ENCODE measurements at regions not wholly inside any gene's neighbourhood (a gene's known extent, or its start where the extent isn't known, plus 50 kb on each side); places are given as distances from the start of the nearest gene placed in this dataset.

GRCh38 chr13:95479731-95480130 is 72.8 kb upstream of the CLDN10 start:
- no peak overlapping the region for H3K4me3 ChIP-seq (ENCODE audit: low read depth in 1 of 3, low read length in 3 of 3)
- TF ChIP-seq FOXA2 (IDR thresholded peaks at IDR 0.05) (no peak), GABPA (IDR thresholded peaks at IDR 0.05 in 1 of 2, conservative IDR thresholded peaks at IDR 0.05 in 1 of 2) (no peak), RAD21 (IDR thresholded peaks at IDR 0.05) (no peak), YY1 (IDR thresholded peaks at IDR 0.05) (no peak), HNF4G (IDR thresholded peaks at IDR 0.05) (no peak), TAF1 (conservative IDR thresholded peaks at IDR 0.05) (no peak)
- TF ChIP-seq, protein P1, sequence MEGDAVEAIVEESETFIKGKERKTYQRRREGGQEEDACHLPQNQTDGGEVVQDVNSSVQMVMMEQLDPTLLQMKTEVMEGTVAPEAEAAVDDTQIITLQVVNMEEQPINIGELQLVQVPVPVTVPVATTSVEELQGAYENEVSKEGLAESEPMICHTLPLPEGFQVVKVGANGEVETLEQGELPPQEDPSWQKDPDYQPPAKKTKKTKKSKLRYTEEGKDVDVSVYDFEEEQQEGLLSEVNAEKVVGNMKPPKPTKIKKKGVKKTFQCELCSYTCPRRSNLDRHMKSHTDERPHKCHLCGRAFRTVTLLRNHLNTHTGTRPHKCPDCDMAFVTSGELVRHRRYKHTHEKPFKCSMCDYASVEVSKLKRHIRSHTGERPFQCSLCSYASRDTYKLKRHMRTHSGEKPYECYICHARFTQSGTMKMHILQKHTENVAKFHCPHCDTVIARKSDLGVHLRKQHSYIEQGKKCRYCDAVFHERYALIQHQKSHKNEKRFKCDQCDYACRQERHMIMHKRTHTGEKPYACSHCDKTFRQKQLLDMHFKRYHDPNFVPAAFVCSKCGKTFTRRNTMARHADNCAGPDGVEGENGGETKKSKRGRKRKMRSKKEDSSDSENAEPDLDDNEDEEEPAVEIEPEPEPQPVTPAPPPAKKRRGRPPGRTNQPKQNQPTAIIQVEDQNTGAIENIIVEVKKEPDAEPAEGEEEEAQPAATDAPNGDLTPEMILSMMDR (IDR thresholded peaks at IDR 0.05; ENCODE audit: low read depth, low read length, missing input control) = no peak
- TF ChIP-seq, protein P2, sequence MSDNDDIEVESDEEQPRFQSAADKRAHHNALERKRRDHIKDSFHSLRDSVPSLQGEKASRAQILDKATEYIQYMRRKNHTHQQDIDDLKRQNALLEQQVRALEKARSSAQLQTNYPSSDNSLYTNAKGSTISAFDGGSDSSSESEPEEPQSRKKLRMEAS (IDR thresholded peaks at IDR 0.05) = no peak
- H3K9me3 ChIP-seq (ENCODE audit: control insufficient read depth in 4 of 4, low read length in 3 of 4) = peaks cover 0 to 7% (median 0%) of the 10 kb centered on the region in 4 donors
- H3K27ac ChIP-seq (ENCODE audit: low read depth in 1 of 2, low read length in 2 of 2) = no peak overlapping the region
- H3K27me3 ChIP-seq (ENCODE audit: control insufficient read depth in 4 of 4, insufficient read depth in 4 of 4, low read length in 3 of 4) = no peaks in the 10 kb centered on the region
- peaks cover 0 to 3% (median 2%) of the 10 kb centered on the region in 4 donors for H3K4me1 ChIP-seq (ENCODE audit: control insufficient read depth in 4 of 4, insufficient read depth in 4 of 4, low read length in 3 of 4)
- 80% methylated on average over 2 of the region's 2 CpGs for WGBS
- no peak for DNase-seq (ENCODE audit: low spot score)
- no peaks in the 10 kb centered on the region for H3K36me3 ChIP-seq (ENCODE audit: control insufficient read depth in 4 of 4, insufficient read depth in 3 of 4, low read depth in 1 of 4, low read length in 3 of 4)
- no peak overlapping the region for H3K9ac ChIP-seq (ENCODE audit: low read depth in 1 of 2, low read length in 2 of 2)

- H3K27ac ChIP-seq (ENCODE audit: low read depth in 1 of 2, low read length in 2 of 2) = no peak overlapping the region
These were observed 72.4 kb upstream of the CLDN10 start for GRCh38 chr13:95480131-95480545.

More at GRCh38 chr13:95480131-95480545, 72.4 kb upstream of the CLDN10 start:
- TF ChIP-seq FOXA1 (IDR thresholded peaks at IDR 0.05) (no peak), EGR1 (IDR thresholded peaks at IDR 0.05; ENCODE audit: low read depth in 2 of 2) (no peak), SP1 (IDR thresholded peaks at IDR 0.05) (no peak), RAD21 (IDR thresholded peaks at IDR 0.05) (no peak), HNF4A (conservative IDR thresholded peaks at IDR 0.05) (no peak), JUND (IDR thresholded peaks at IDR 0.05) (no peak), RXRA (IDR thresholded peaks at IDR 0.05) (no peak), FOXA2 (IDR thresholded peaks at IDR 0.05) (no peak), ZBTB33 (IDR thresholded peaks at IDR 0.05) (no peak), HNF4G (IDR thresholded peaks at IDR 0.05) (no peak), ATF3 (IDR thresholded peaks at IDR 0.05) (no peak)
- TF ChIP-seq, protein P2 (IDR thresholded peaks at IDR 0.05) = no peak
- TF ChIP-seq, protein P1 (IDR thresholded peaks at IDR 0.05; ENCODE audit: low read depth, low read length, missing input control) = no peak
- TF ChIP-seq, protein P3, sequence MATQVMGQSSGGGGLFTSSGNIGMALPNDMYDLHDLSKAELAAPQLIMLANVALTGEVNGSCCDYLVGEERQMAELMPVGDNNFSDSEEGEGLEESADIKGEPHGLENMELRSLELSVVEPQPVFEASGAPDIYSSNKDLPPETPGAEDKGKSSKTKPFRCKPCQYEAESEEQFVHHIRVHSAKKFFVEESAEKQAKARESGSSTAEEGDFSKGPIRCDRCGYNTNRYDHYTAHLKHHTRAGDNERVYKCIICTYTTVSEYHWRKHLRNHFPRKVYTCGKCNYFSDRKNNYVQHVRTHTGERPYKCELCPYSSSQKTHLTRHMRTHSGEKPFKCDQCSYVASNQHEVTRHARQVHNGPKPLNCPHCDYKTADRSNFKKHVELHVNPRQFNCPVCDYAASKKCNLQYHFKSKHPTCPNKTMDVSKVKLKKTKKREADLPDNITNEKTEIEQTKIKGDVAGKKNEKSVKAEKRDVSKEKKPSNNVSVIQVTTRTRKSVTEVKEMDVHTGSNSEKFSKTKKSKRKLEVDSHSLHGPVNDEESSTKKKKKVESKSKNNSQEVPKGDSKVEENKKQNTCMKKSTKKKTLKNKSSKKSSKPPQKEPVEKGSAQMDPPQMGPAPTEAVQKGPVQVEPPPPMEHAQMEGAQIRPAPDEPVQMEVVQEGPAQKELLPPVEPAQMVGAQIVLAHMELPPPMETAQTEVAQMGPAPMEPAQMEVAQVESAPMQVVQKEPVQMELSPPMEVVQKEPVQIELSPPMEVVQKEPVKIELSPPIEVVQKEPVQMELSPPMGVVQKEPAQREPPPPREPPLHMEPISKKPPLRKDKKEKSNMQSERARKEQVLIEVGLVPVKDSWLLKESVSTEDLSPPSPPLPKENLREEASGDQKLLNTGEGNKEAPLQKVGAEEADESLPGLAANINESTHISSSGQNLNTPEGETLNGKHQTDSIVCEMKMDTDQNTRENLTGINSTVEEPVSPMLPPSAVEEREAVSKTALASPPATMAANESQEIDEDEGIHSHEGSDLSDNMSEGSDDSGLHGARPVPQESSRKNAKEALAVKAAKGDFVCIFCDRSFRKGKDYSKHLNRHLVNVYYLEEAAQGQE (IDR thresholded peaks at IDR 0.05) = no peak
- WGBS = 67% methylated on average over 7 of the region's 7 CpGs
- Histone ChIP-seq H3K36me3 (ENCODE audit: control insufficient read depth in 4 of 4, insufficient read depth in 3 of 4, low read depth in 1 of 4, low read length in 3 of 4) (no peaks in the 10 kb centered on the region), H3K4me3 (ENCODE audit: low read depth in 1 of 3, low read length in 3 of 3) (no peak overlapping the region), H3K4me1 (ENCODE audit: control insufficient read depth in 4 of 4, insufficient read depth in 4 of 4, low read length in 3 of 4) (peaks cover 0 to 3% (median 2%) of the 10 kb centered on the region in 4 donors), H3K9me3 (ENCODE audit: control insufficient read depth in 4 of 4, low read length in 3 of 4) (peaks cover 0 to 7% (median 0%) of the 10 kb centered on the region in 4 donors), H3K27me3 (ENCODE audit: control insufficient read depth in 4 of 4, insufficient read depth in 4 of 4, low read length in 3 of 4) (no peaks in the 10 kb centered on the region), H3K9ac (ENCODE audit: low read depth in 1 of 2, low read length in 2 of 2) (no peak overlapping the region)
- DNase-seq (ENCODE audit: low spot score) = no peak

All from liver (tissue), 8 donors.